B cell (primary cell): ENCODE measurements at regions not wholly inside any gene's neighbourhood (a gene's known extent, or its start where the extent isn't known, plus 50 kb on each side); places are given as distances from the start of the nearest gene placed in this dataset.

ENCODE experiments used
- EZH2 ChIP-seq: IDR thresholded peaks from 2 replicates; pipeline ENCODE4 v1.6.1; 2012; ENCODE audit warnings: borderline replicate concordance, low read depth, mild to moderate bottlenecking, moderate library complexity, low read length; ENCODE audit not compliant: insufficient read depth, poor library complexity, severe bottlenecking
- TF ChIP-seq, protein P1 (sequence below): fragments of 200-600 bp; IDR thresholded peaks from one replicate; pipeline ENCODE4 v1.8.0; 2022; ENCODE audit warnings: antibody characterized with exemption, mild to moderate bottlenecking

- TF ChIP-seq, protein P1, sequence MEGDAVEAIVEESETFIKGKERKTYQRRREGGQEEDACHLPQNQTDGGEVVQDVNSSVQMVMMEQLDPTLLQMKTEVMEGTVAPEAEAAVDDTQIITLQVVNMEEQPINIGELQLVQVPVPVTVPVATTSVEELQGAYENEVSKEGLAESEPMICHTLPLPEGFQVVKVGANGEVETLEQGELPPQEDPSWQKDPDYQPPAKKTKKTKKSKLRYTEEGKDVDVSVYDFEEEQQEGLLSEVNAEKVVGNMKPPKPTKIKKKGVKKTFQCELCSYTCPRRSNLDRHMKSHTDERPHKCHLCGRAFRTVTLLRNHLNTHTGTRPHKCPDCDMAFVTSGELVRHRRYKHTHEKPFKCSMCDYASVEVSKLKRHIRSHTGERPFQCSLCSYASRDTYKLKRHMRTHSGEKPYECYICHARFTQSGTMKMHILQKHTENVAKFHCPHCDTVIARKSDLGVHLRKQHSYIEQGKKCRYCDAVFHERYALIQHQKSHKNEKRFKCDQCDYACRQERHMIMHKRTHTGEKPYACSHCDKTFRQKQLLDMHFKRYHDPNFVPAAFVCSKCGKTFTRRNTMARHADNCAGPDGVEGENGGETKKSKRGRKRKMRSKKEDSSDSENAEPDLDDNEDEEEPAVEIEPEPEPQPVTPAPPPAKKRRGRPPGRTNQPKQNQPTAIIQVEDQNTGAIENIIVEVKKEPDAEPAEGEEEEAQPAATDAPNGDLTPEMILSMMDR: no peak
- TF ChIP-seq EZH2: no peak
Observed at GRCh38 chr20:40120827-40121226, 568.2 kb downstream of the MAFB start.
